PC-9 (cell line): ENCODE measurements at regions not wholly inside any gene's neighbourhood (a gene's known extent, or its start where the extent isn't known, plus 50 kb on each side); places are given as distances from the start of the nearest gene placed in this dataset.

Experiments used
- CTCF ChIP-seq: fragments of 200-600 bp; sonication (generic); conservative IDR thresholded peaks from 2 replicates; pipeline ENCODE4 v1.6.1; 2017; ENCODE audit warnings: mixed run types, antibody characterized with exemption, mild to moderate bottlenecking, moderate library complexity
- EZH2 ChIP-seq: fragments of 200-600 bp; sonication (generic); IDR thresholded peaks from 2 replicates; pipeline ENCODE4 v1.8.0; 2017; ENCODE audit warnings: antibody characterized with exemption, low read depth

DNA sequence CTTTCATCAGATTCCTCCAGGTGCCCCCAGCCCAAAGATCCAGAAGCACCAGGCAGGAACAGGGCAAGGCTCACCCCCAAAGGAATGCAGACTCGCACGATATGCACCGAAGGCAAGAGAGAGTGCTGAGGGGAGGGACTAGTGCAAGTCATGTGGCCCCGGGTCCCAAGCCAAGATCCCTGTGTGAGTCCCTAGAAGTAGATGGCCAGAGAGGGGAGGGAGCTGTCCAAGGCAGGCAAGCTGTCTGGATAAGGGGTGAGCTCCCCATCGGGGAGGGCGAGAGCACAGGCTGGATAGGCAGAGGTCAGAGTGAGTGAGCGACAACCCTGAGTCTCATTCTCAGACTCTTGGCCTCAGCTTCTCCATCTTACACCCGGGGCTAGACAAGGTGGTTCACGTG is 171.5 kb upstream of the LINGO1 start:
- no peak for TF ChIP-seq CTCF
- no peak for TF ChIP-seq EZH2
